KG1 (cell line): ENCODE measurements at regions not wholly inside any gene's neighbourhood (a gene's known extent, or its start where the extent isn't known, plus 50 kb on each side); places are given as distances from the start of the nearest gene placed in this dataset.
A peak's percentile ranks its signal among the peaks of the same experiment; 100 is the strongest.
"Not testable (repeated sequence)": the region's sequence is repeated elsewhere in the genome, so short reads cannot be mapped to it uniquely, and the experiment has no call there.

ENCODE experiments used
- DNase-seq: peaks from one replicate; lab custom pipeline; 2025; lab: John Stamatoyannopoulos, UW

DNA sequence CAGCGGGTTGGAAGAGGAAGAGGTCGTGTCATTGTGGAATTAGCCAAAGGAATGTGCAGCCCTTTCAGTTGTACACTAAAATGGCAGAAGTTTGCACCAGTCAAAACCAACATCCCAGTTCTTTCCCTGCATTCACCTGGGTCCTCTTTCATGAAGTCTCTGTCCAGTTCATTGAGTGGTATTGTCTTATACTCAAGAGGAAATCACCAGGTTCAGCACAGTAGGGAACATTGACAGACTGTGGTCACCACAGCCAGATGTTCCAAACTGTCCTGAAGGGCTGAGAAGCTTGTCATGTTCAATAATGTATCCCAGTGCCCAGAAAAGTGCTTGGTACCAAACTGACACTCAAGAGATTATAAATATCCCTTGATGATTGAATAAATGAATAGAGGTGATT is 131.6 kb downstream of the GLUL start:
- DNase-seq, result peak; percentile 48

DNA sequence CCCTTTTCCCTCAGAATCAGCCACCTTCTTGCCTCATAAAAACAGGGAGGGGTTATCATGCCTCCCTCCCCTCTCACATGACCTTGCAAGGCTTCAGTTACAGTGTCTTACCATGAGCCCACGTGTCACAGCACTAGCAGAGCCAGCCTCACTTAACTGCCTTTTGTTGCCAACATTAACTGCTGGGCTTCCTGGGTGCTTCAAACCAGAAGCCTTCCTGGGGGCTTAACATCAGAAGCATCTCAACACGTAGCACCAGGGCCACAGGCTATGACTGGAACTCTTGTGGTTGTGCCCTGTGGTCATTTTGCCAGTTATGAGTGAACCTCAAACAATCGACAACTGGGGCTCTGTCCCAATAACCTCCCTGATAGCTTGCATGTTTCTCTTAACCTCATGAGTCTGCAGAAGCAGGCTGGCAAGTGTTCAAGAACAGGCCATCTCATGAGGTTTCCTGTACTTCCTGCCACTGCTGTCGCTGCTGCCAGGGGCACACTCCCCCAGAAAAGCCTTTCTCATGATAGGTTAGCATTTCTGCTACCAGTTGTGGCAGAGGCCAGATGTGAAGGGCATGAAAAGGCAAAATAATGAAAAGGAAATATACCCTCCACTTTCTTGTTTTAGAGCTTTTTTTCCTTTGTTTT is 132.2 kb downstream of the GLUL start:
- DNase-seq, result peak; percentile 95

GRCh38 chr1:182257369-182258063 is 134.1 kb downstream of the GLUL start:
- no peak for DNase-seq

GRCh38 chr1:182256931-182257330 is 134.7 kb downstream of the GLUL start:
- DNase-seq, result no peak

- DNase-seq, result no peak
These were observed 136.1 kb downstream of the GLUL start for GRCh38 chr1:182255494-182255893.

DNA sequence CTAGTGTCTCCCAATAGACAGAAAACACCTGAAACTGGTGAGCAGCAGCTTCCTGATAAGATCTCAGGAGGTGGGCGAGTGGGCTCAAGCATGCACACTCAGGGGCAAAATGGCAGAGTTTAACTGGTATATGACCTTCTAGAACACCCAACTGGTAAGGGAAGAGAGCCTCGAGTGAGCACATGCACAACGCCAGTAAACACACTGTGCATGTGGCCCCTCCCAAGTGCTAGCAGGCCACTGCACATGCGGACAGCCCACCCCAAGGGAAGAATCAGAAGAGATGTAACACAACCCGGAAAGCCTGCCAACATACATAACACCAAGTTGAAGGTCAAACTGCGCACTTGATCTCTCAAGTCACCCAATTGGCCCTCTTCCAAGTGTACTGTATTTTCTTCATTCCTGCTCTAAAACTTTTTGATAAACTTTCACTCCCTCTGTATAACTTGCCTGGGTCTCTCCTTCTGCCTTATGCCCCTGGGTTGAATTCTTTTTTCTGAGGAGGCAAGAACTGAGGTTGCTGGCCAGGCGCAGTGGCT is 138.2 kb downstream of the GLUL start:
- DNase-seq, result no peak

- no peak for DNase-seq
These were observed 140.0 kb downstream of the GLUL start for GRCh38 chr1:182251561-182251960.

GRCh38 chr1:182249201-182249676 is 142.4 kb downstream of the GLUL start:
- no peak for DNase-seq

DNA sequence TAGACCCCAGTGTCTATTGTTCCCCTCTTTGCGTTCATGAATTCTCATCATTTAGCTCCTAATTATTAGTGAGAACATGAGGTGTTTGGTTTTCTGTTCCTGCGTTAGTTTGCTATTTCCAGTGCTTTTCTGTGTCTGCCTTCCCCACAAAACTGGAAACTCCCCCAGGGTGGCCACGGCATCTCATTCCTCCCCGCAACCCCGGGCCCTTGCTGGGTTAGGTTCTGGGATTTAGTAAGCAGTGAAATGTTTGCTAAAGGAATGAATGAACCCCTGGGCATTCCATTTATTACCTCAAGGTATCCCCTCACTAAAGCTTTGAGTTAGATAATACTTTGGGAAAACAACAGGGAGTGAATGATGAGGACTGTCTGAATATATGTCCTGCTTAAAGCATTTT is 142.9 kb downstream of the GLUL start:
- DNase-seq, result no peak

DNA sequence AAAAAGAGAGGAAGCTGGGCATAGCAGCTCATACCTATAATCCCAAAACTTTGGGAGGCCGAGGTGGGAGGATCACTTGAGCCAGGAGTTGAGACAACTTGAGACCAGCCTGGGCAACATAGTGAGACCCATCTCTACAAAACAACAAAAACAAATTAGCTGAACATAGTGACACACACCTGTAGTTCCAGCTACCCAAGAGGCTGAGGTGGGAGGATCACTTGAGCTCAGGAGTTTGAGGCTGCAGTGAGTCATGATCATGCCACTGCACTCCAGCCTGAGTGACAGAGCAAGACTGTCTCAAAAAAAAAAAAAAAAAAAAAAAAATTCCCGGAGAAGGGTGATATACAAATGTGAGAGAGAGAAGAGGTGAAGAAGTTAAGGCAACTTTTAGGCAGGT is 143.8 kb downstream of the GLUL start:
- not testable (repeated sequence) for DNase-seq

DNA sequence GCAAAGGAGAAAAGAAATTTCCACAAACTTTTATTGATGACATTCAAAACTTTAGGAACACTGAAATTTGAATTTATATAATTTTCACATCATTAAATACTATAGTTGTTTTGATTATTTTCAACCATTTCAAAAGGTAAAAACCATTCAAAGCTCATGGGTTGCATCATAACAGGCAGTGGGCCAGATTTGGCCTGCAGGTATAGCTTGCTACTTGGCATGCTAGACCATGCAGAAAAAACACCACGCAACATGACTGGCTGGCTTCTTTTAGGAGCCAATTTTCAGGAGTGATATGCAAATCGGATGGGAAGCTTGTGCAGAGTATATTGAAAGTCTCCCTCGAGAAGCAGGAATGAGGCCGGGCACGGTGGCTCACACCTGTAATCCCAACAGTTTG is 144.8 kb downstream of the GLUL start:
- no peak for DNase-seq

DNA sequence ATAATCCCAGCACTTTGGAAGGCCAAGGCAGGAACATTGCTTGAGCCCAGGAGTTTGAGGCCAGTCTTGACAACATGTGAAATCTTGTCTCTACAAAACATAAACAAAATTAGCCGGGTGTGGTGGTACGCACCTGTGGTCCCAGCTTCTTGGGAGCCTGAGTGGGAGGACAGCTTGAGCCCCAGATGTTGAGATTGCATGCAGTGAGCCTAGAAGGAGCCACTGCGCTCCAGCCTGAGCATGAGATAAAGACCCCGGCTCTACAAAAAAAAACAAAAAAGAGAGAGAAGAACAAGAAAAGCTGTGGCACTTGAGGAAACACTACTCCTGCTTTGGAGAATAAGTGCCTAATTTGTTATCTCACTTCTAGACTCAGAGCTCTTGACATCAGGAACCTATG is 146.6 kb downstream of the GLUL start:
- DNase-seq, result no peak

DNA sequence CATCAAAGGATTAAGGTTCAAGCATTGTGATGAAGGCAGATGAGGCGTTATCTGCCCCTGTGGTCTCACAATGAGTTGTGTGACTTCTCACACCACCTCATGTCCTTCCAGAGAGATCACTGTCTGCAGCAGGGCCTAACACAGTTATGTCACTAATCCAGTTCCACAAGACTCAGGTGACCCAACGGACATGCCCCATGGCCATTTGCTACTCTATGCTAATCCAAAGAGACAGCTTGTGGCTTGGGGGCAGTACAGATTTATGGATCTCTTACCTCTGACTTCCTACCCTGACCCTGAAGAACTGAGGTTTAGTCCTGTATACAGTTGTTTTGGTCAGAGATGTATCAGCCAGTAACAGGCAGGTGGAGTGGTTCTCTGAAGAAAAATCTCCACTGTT is 147.1 kb downstream of the GLUL start:
- no peak for DNase-seq

GRCh38 chr1:182242641-182243040 is 148.9 kb downstream of the GLUL start:
- DNase-seq, result no peak

DNA sequence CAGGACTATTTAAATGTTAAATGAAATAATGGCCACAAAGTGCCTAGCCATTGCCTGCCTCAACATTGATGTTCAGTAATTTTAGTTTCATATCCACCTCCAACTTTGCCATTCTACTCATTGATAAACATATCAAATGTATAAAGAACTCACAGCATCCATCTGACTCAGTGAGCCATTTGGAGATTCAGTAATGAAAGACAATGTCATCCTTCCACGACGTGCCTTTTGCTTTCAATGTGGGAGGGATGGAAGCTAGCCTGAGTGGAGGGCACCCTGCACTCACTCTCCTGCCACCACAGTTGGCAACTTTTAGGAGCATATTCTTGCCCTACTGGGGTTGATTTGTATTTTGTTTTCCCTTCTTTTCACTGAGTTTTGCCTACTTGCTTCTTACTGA is 151.5 kb downstream of the GLUL start:
- DNase-seq, result no peak

DNA sequence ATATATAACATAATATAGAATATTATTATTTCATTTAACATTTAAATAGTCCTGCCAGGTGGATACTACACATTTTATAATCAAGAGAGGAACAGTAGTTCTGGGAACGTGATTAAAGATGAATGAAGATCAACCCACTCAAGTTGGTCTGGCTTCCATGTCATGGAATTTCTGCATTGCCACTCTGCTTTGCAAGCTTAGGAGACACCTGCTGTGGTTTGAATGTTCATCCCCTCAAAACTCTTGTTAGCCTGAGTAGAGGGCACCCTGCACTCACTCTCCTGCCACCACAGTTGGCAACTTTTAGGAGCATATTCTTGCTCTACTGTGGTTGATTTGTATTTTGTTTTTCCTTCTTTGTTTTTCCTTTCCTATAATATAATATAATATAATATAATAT is 153.2 kb downstream of the GLUL start:
- no peak for DNase-seq

- no peak for DNase-seq
These were observed 154.3 kb downstream of the GLUL start for GRCh38 chr1:182237329-182237728.

GRCh38 chr1:182236651-182237077 is 154.9 kb downstream of the GLUL start:
- DNase-seq, result no peak

GRCh38 chr1:182235952-182236650 is 155.5 kb downstream of the GLUL start:
- DNase-seq, result no peak

DNA sequence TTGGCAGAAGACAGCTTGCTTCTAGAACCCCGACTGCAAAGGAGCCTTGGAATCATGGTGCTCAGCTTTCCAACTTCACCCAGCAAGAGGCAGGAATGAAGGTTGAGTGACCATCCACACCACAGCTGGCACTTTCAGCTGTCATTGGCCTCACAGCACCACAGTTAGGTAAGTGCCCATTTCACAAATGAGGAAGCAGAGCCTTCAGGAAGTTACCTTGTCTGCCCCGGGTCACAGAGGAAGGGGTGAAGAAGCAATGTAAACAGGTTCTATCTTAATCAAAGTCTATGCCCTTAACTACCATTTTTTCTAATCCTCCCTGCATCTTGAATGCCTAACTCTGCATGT is 156.0 kb downstream of the GLUL start:
- no peak for DNase-seq

- DNase-seq, result no peak
These were observed 161.6 kb downstream of the GLUL start for GRCh38 chr1:182229921-182230491.

DNA sequence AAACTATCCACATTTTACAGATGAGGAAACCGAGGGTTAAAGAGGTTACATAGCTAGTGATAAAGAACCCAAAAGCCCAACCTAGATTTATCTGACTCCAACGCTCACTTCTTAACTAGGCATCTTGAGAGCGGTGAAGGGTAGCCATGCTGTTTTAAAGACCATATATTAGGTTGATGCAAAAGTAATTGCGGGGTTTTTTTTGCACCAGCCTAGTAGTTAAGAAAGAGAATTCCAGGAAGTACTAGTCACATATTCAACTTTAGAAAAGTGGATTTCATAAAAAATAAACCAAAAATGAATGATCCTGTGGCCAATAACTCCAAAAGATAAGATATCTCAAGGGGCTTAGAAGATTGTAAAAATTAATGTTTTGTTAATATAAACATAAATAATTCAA is 162.1 kb downstream of the GLUL start:
- DNase-seq, result no peak
